Keratinocyte (primary cell): ENCODE measurements at regions not wholly inside any gene's neighbourhood (a gene's known extent, or its start where the extent isn't known, plus 50 kb on each side); places are given as distances from the start of the nearest gene placed in this dataset.

Source experiments
- DNase-seq: peaks from one replicate; pipeline ENCODE4 v3.0.0-alpha.2; 2011; ENCODE audit warnings: low read depth, missing footprints, low spot score
- FAIRE-seq: peaks from 2 replicates; lab custom pipeline; 2011; peaks lifted over from hg19 to GRCh38; lab: Jason Lieb, UNC
- H2AFZ ChIP-seq: 2 replicates; pipeline ENCODE4 v1.6.0; 2012; ENCODE audit warnings: low read length, control low read depth, inconsistent platforms; ENCODE audit not compliant: control insufficient read depth
- H3K27ac ChIP-seq: 2 replicates; pipeline ENCODE4 v1.5.1; 2011; ENCODE audit warnings: low read length; ENCODE audit not compliant: control insufficient read depth, insufficient read depth
- H3K27me3 ChIP-seq: 3 replicates; pipeline ENCODE4 v1.6.0; 2011; ENCODE audit warnings: low read length; ENCODE audit not compliant: control insufficient read depth, insufficient read depth; ENCODE audit errors: extremely low read depth
- H3K36me3 ChIP-seq, 2 experiments: 2 replicates in 1 of 2; 3 replicates in 1 of 2; pipeline ENCODE4 v1.5.1; 2011; ENCODE audit warnings: low read length in 2 of 2, mild to moderate bottlenecking in 1 of 2; ENCODE audit not compliant: control insufficient read depth in 2 of 2, insufficient read depth in 2 of 2; ENCODE audit errors: extremely low read depth in 1 of 2
- H3K4me1 ChIP-seq: 3 replicates; pipeline ENCODE4 v1.5.1; 2011; ENCODE audit warnings: low read length; ENCODE audit not compliant: control insufficient read depth, insufficient read depth; ENCODE audit errors: extremely low read depth
- H3K4me2 ChIP-seq: 3 replicates; pipeline ENCODE4 v1.6.0; 2011; ENCODE audit warnings: low read depth, low read length; ENCODE audit not compliant: control insufficient read depth, insufficient read depth; ENCODE audit errors: extremely low read depth
- H3K4me3 ChIP-seq, 3 experiments: fragments of 200-600 bp in 1 of 3; sonication (generic) in 1 of 3; 2 replicates in 2 of 3; 3 replicates in 1 of 3; pipeline ENCODE4 v1.5.1; 2011 to 2016; ENCODE audit warnings: low read length in 3 of 3, mild to moderate bottlenecking in 3 of 3, control low read depth in 2 of 3, inconsistent platforms in 1 of 3, low read depth in 1 of 3, mixed read lengths in 1 of 3, mixed run types in 1 of 3, moderate library complexity in 1 of 3; ENCODE audit not compliant: control insufficient read depth in 2 of 3, insufficient read depth in 2 of 3; ENCODE audit errors: extremely low read depth in 1 of 3
- H3K79me2 ChIP-seq: 2 replicates; pipeline ENCODE4 v1.6.0; 2012; ENCODE audit warnings: low read length; ENCODE audit not compliant: control insufficient read depth, insufficient read depth
- H3K9ac ChIP-seq: 3 replicates; pipeline ENCODE4 v1.6.0; 2011; ENCODE audit warnings: low read length; ENCODE audit not compliant: control insufficient read depth, insufficient read depth; ENCODE audit errors: extremely low read depth
- H3K9me1 ChIP-seq: 3 replicates; pipeline ENCODE4 v1.6.0; 2011; ENCODE audit warnings: low read length; ENCODE audit not compliant: control insufficient read depth, insufficient read depth; ENCODE audit errors: extremely low read depth
- H3K9me3 ChIP-seq: 2 replicates; pipeline ENCODE4 v1.5.1; 2012; ENCODE audit warnings: low read depth, low read length; ENCODE audit not compliant: control insufficient read depth
- H4K20me1 ChIP-seq: 3 replicates; pipeline ENCODE4 v1.6.0; 2011; ENCODE audit warnings: low read length; ENCODE audit not compliant: control insufficient read depth, insufficient read depth; ENCODE audit errors: extremely low read depth
- CTCF ChIP-seq, 3 experiments: IDR thresholded peaks in 1 of 3; conservative IDR thresholded peaks in 1 of 3; optimal IDR thresholded peaks in 1 of 3; 2 replicates in 2 of 3; 3 replicates in 1 of 3; pipeline versions ENCODE3 to v1.5.1; 2011; ENCODE audit warnings: low read length in 3 of 3, mild to moderate bottlenecking in 3 of 3, moderate library complexity in 2 of 3, control low read depth in 1 of 3, inconsistent platforms in 1 of 3; ENCODE audit not compliant: insufficient read depth in 2 of 3; ENCODE audit errors: extremely low read depth in 1 of 3
- EZH2 ChIP-seq: IDR thresholded peaks from one replicate; pipeline ENCODE4 v1.6.1; 2012; ENCODE audit warnings: inconsistent platforms, mild to moderate bottlenecking, low read length, moderate library complexity
- dilution Hi-C: fragments of 300-500 bp; cut with MboI; formaldehyde crosslinking; loops from one replicate; pipeline ENCODE4 v1.7.0; 2020; ENCODE audit warnings: low sequenced_read_pairs; ENCODE audit not compliant: extremely low pct_ligation_motif_present

- TF ChIP-seq CTCF (optimal IDR thresholded peaks at IDR 0.05 in 1 of 3, IDR thresholded peaks at IDR 0.05 in 1 of 3, conservative IDR thresholded peaks at IDR 0.05 in 1 of 3; ENCODE audit: extremely low read depth in 1 of 3, insufficient read depth in 2 of 3, low read length in 3 of 3) (no peak), EZH2 (no peak)
- FAIRE-seq (no peak), DNase-seq (no peak)
- H3K9ac ChIP-seq: no peak overlapping the region
- no peak overlapping the region for H3K27ac ChIP-seq
- no peaks in the 10 kb centered on the region for H3K4me1 ChIP-seq
- no peaks in the 10 kb centered on the region for H3K9me3 ChIP-seq
- no peaks in the 10 kb centered on the region for H4K20me1 ChIP-seq
- H2AFZ ChIP-seq: no peak overlapping the region
- dilution Hi-C loops: no loop called here
- peaks cover 3% of the 10 kb centered on the region for H3K27me3 ChIP-seq
- H3K36me3 ChIP-seq: no peaks in the 10 kb centered on the region
- H3K9me1 ChIP-seq: no peaks in the 10 kb centered on the region
- H3K79me2 ChIP-seq: no peaks in the 10 kb centered on the region
- no peak overlapping the region for H3K4me3 ChIP-seq
- H3K4me2 ChIP-seq: no peak overlapping the region
Observed at GRCh38 chr10:3339121-3339520, 166.5 kb upstream of the PITRM1 start.

DNA sequence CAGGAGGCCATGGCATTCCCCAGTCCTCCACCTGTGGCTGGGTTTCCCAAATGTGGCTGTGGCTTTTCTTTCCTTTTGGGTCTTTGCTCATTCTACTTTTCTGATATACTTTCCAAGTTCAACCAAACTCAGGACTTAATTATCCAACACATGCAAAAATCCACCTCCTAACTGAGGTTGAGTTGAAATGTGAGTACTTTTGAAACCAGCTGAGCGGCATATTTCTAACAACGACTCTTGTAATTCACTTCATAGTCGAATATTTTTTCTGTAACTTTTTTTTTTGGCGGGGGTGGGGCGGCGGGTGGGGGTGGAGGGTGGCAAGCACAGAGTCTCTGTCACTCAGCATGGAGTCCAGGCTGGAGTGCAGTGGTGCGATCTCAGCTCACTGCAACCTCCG lies 165.2 kb upstream of the PITRM1 start:
- Histone ChIP-seq H3K36me3 (no peaks in the 10 kb centered on the region), H3K27ac (no peak overlapping the region), H3K4me1 (peaks cover 4% of the 10 kb centered on the region), H3K9ac (no peak overlapping the region), H3K9me3 (no peaks in the 10 kb centered on the region), H3K4me2 (no peak overlapping the region), H3K9me1 (no peaks in the 10 kb centered on the region), H3K79me2 (no peaks in the 10 kb centered on the region), H3K27me3 (peaks cover 3% of the 10 kb centered on the region), H2AFZ (no peak overlapping the region), H3K4me3 (no peak overlapping the region), H4K20me1 (no peaks in the 10 kb centered on the region)
- dilution Hi-C loops: no loop called here
- no peak for DNase-seq
- FAIRE-seq: no peak
- TF ChIP-seq CTCF (optimal IDR thresholded peaks at IDR 0.05 in 1 of 3, IDR thresholded peaks at IDR 0.05 in 1 of 3, conservative IDR thresholded peaks at IDR 0.05 in 1 of 3; ENCODE audit: extremely low read depth in 1 of 3, insufficient read depth in 2 of 3, low read length in 3 of 3): no peak
- no peak for TF ChIP-seq EZH2
